ENCODE measurements at regions not wholly inside any gene's neighbourhood (a gene's known extent, or its start where the extent isn't known, plus 50 kb on each side); places are given as distances from the start of the nearest gene placed in this dataset.
"Not testable (repeated sequence)": the region's sequence is repeated elsewhere in the genome, so short reads cannot be mapped to it uniquely, and the experiment has no call there.

GRCh38 chr5:167320019-167320418 lies 971.4 kb upstream of the WWC1 start:
- no peak for DNase-seq

- DNase-seq: no peak
Measured at GRCh38 chr5:167332309-167332708, 959.1 kb upstream of the WWC1 start.

GRCh38 chr5:167336161-167336560 lies 955.3 kb upstream of the WWC1 start:
- no peak for DNase-seq

- no peak for DNase-seq
Measured at GRCh38 chr5:167339205-167339604, 952.2 kb upstream of the WWC1 start.

- no peak for DNase-seq
Measured at GRCh38 chr5:167346461-167346860, 945.0 kb upstream of the WWC1 start.

GRCh38 chr5:167348251-167348926 lies 943.1 kb upstream of the WWC1 start:
- no peak for DNase-seq

- DNase-seq: no peak
Measured at GRCh38 chr5:167348980-167349379, 942.5 kb upstream of the WWC1 start.

- no peak for DNase-seq
Measured at GRCh38 chr5:167351316-167351715, 940.1 kb upstream of the WWC1 start.

- DNase-seq: no peak
Measured at GRCh38 chr5:167352801-167353200, 938.6 kb upstream of the WWC1 start.

GRCh38 chr5:167355346-167355745 lies 936.1 kb upstream of the WWC1 start:
- DNase-seq: no peak

GRCh38 chr5:167356374-167356773 lies 935.1 kb upstream of the WWC1 start:
- no peak for DNase-seq

- no peak for DNase-seq
Measured at GRCh38 chr5:167358868-167359492, 932.5 kb upstream of the WWC1 start.

GRCh38 chr5:167361795-167362194 lies 929.6 kb upstream of the WWC1 start:
- no peak for DNase-seq

GRCh38 chr5:167363065-167363464 lies 928.4 kb upstream of the WWC1 start:
- DNase-seq: no peak

- DNase-seq: no peak
Measured at GRCh38 chr5:167375125-167375524, 916.3 kb upstream of the WWC1 start.

GRCh38 chr5:167378894-167379723 lies 912.3 kb upstream of the WWC1 start:
- no peak for DNase-seq

- DNase-seq: no peak
Measured at GRCh38 chr5:167381457-167381856, 910.0 kb upstream of the WWC1 start.

- no peak for DNase-seq
Measured at GRCh38 chr5:167389537-167389936, 901.9 kb upstream of the WWC1 start.

- not testable (repeated sequence) for DNase-seq
Measured at GRCh38 chr5:167391286-167391685, 900.2 kb upstream of the WWC1 start.

- no peak for DNase-seq
Measured at GRCh38 chr5:167392240-167392639, 899.2 kb upstream of the WWC1 start.

- DNase-seq: no peak
Measured at GRCh38 chr5:167393358-167393757, 898.1 kb upstream of the WWC1 start.

GRCh38 chr5:167402671-167403070 lies 888.8 kb upstream of the WWC1 start:
- DNase-seq: no peak

GRCh38 chr5:167406513-167406912 lies 884.9 kb upstream of the WWC1 start:
- DNase-seq: no peak

GRCh38 chr5:167412556-167412955 lies 878.9 kb upstream of the WWC1 start:
- DNase-seq: no peak
